B cell (primary cell): ENCODE measurements at regions not wholly inside any gene's neighbourhood (a gene's known extent, or its start where the extent isn't known, plus 50 kb on each side); places are given as distances from the start of the nearest gene placed in this dataset.

Experiments
- CTCF ChIP-seq: fragments of 200-600 bp; IDR thresholded peaks from one replicate; pipeline ENCODE4 v1.8.0; 2022; ENCODE audit warnings: antibody characterized with exemption, mild to moderate bottlenecking
- EZH2 ChIP-seq: IDR thresholded peaks from 2 replicates; pipeline ENCODE4 v1.6.1; 2012; ENCODE audit warnings: borderline replicate concordance, low read depth, mild to moderate bottlenecking, moderate library complexity, low read length; ENCODE audit not compliant: insufficient read depth, poor library complexity, severe bottlenecking

GRCh38 chr5:127236254-127236653 is 54.3 kb upstream of the MEGF10 start:
- TF ChIP-seq CTCF: no peak
- TF ChIP-seq EZH2: no peak
